A673 (cell line): ENCODE measurements at regions not wholly inside any gene's neighbourhood (a gene's known extent, or its start where the extent isn't known, plus 50 kb on each side); places are given as distances from the start of the nearest gene placed in this dataset.

Experiments used
- EZH2 ChIP-seq: fragments of 200-600 bp; sonication (generic); IDR thresholded peaks from 2 replicates; pipeline ENCODE4 v1.6.1; 2017; ENCODE audit warnings: borderline replicate concordance, low read depth, mild to moderate bottlenecking, mixed read lengths, antibody characterized with exemption, low read length; ENCODE audit not compliant: poor library complexity, severe bottlenecking
- TF ChIP-seq, protein P1 (sequence below): fragments of 300-800, 200-600 bp; sonication (generic); conservative IDR thresholded peaks from 2 replicates; pipeline ENCODE4 v1.5.1; 2017; ENCODE audit warnings: low read depth, mild to moderate bottlenecking, antibody characterized with exemption, low read length, moderate library complexity, mixed read lengths

DNA sequence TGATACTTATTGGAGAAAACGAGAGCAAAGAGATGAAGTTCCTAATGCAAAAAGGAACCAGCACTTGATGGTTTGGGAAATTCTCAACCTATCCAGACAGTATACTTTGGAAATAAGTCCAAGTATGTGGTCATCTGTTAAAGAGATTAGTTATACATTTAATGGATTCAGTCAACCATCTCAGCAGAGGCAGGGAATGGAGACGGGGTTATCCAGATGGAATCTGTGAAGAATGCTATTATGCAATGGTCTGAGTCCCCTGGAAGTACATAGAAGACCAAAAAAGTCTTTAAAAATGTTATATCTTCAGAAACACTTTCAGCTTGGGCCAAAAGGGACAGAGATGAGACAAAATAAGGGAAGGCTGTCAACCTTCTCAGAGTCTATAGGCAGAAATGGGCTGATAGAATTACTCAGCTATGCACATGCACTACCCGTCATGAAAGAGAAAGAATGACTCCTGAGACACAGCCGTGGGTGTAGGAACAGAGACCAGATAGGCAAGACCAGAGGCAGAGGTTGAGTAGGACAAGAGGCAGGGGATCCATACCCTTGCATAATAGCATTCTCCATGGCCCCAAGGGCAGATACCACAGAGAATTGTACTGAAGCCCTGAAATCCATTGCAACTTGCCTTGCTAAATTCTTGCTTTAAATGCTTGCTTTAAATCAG lies 738.8 kb upstream of the POT1 start:
- TF ChIP-seq, protein P1, sequence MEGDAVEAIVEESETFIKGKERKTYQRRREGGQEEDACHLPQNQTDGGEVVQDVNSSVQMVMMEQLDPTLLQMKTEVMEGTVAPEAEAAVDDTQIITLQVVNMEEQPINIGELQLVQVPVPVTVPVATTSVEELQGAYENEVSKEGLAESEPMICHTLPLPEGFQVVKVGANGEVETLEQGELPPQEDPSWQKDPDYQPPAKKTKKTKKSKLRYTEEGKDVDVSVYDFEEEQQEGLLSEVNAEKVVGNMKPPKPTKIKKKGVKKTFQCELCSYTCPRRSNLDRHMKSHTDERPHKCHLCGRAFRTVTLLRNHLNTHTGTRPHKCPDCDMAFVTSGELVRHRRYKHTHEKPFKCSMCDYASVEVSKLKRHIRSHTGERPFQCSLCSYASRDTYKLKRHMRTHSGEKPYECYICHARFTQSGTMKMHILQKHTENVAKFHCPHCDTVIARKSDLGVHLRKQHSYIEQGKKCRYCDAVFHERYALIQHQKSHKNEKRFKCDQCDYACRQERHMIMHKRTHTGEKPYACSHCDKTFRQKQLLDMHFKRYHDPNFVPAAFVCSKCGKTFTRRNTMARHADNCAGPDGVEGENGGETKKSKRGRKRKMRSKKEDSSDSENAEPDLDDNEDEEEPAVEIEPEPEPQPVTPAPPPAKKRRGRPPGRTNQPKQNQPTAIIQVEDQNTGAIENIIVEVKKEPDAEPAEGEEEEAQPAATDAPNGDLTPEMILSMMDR, result no peak
- TF ChIP-seq EZH2, result no peak
